Gastroesophageal sphincter (tissue), 3 donors: ENCODE measurements at regions not wholly inside any gene's neighbourhood (a gene's known extent, or its start where the extent isn't known, plus 50 kb on each side); places are given as distances from the start of the nearest gene placed in this dataset.

Experiments
- CTCF ChIP-seq, 4 experiments: fragments of 200-600 bp in 2 of 4; fragments of 450-650 bp in 2 of 4; sonication (generic) in 1 of 4; IDR thresholded peaks; one replicate each; pipeline ENCODE4 v1.5.1; 2017 to 2019; ENCODE audit warnings: antibody characterized with exemption in 4 of 4, mild to moderate bottlenecking in 2 of 4, moderate library complexity in 2 of 4
- EP300 ChIP-seq: sonication (generic); formaldehyde crosslinking; IDR thresholded peaks from one replicate; pipeline ENCODE4 v1.6.1; 2017; ENCODE audit warnings: antibody characterized with exemption, mild to moderate bottlenecking
- POLR2AphosphoS5 ChIP-seq: sonication (generic); formaldehyde crosslinking; IDR thresholded peaks from one replicate; pipeline ENCODE4 v1.6.1; 2017; ENCODE audit warnings: antibody characterized with exemption

- TF ChIP-seq EP300 (no peak), CTCF (IDR thresholded peaks at IDR 0.05) (no peak), POLR2AphosphoS5 (no peak)
Measured at GRCh38 chr12:130075497-130076076, 86.7 kb upstream of the FZD10 start.
